Keratinocyte (primary cell): ENCODE measurements at regions not wholly inside any gene's neighbourhood (a gene's known extent, or its start where the extent isn't known, plus 50 kb on each side); places are given as distances from the start of the nearest gene placed in this dataset.

ENCODE experiments used
- DNase-seq: peaks from one replicate; pipeline ENCODE4 v3.0.0-alpha.2; 2011; ENCODE audit warnings: low read depth, missing footprints, low spot score
- FAIRE-seq: peaks from 2 replicates; lab custom pipeline; 2011; peaks lifted over from hg19 to GRCh38; lab: Jason Lieb, UNC
- H2AFZ ChIP-seq: 2 replicates; pipeline ENCODE4 v1.6.0; 2012; ENCODE audit warnings: low read length, control low read depth, inconsistent platforms; ENCODE audit not compliant: control insufficient read depth
- H3K27ac ChIP-seq: 2 replicates; pipeline ENCODE4 v1.5.1; 2011; ENCODE audit warnings: low read length; ENCODE audit not compliant: control insufficient read depth, insufficient read depth
- H3K27me3 ChIP-seq: 3 replicates; pipeline ENCODE4 v1.6.0; 2011; ENCODE audit warnings: low read length; ENCODE audit not compliant: control insufficient read depth, insufficient read depth; ENCODE audit errors: extremely low read depth
- H3K36me3 ChIP-seq, 2 experiments: 2 replicates in 1 of 2; 3 replicates in 1 of 2; pipeline ENCODE4 v1.5.1; 2011; ENCODE audit warnings: low read length in 2 of 2, mild to moderate bottlenecking in 1 of 2; ENCODE audit not compliant: control insufficient read depth in 2 of 2, insufficient read depth in 2 of 2; ENCODE audit errors: extremely low read depth in 1 of 2
- H3K4me1 ChIP-seq: 3 replicates; pipeline ENCODE4 v1.5.1; 2011; ENCODE audit warnings: low read length; ENCODE audit not compliant: control insufficient read depth, insufficient read depth; ENCODE audit errors: extremely low read depth
- H3K4me2 ChIP-seq: 3 replicates; pipeline ENCODE4 v1.6.0; 2011; ENCODE audit warnings: low read depth, low read length; ENCODE audit not compliant: control insufficient read depth, insufficient read depth; ENCODE audit errors: extremely low read depth
- H3K4me3 ChIP-seq, 3 experiments: fragments of 200-600 bp in 1 of 3; sonication (generic) in 1 of 3; 2 replicates in 2 of 3; 3 replicates in 1 of 3; pipeline ENCODE4 v1.5.1; 2011 to 2016; ENCODE audit warnings: low read length in 3 of 3, mild to moderate bottlenecking in 3 of 3, control low read depth in 2 of 3, inconsistent platforms in 1 of 3, low read depth in 1 of 3, mixed read lengths in 1 of 3, mixed run types in 1 of 3, moderate library complexity in 1 of 3; ENCODE audit not compliant: control insufficient read depth in 2 of 3, insufficient read depth in 2 of 3; ENCODE audit errors: extremely low read depth in 1 of 3
- H3K79me2 ChIP-seq: 2 replicates; pipeline ENCODE4 v1.6.0; 2012; ENCODE audit warnings: low read length; ENCODE audit not compliant: control insufficient read depth, insufficient read depth
- H3K9ac ChIP-seq: 3 replicates; pipeline ENCODE4 v1.6.0; 2011; ENCODE audit warnings: low read length; ENCODE audit not compliant: control insufficient read depth, insufficient read depth; ENCODE audit errors: extremely low read depth
- H3K9me1 ChIP-seq: 3 replicates; pipeline ENCODE4 v1.6.0; 2011; ENCODE audit warnings: low read length; ENCODE audit not compliant: control insufficient read depth, insufficient read depth; ENCODE audit errors: extremely low read depth
- H3K9me3 ChIP-seq: 2 replicates; pipeline ENCODE4 v1.5.1; 2012; ENCODE audit warnings: low read depth, low read length; ENCODE audit not compliant: control insufficient read depth
- H4K20me1 ChIP-seq: 3 replicates; pipeline ENCODE4 v1.6.0; 2011; ENCODE audit warnings: low read length; ENCODE audit not compliant: control insufficient read depth, insufficient read depth; ENCODE audit errors: extremely low read depth
- EZH2 ChIP-seq: IDR thresholded peaks from one replicate; pipeline ENCODE4 v1.6.1; 2012; ENCODE audit warnings: inconsistent platforms, mild to moderate bottlenecking, low read length, moderate library complexity
- dilution Hi-C: fragments of 300-500 bp; cut with MboI; formaldehyde crosslinking; loops from one replicate; pipeline ENCODE4 v1.7.0; 2020; ENCODE audit warnings: low sequenced_read_pairs; ENCODE audit not compliant: extremely low pct_ligation_motif_present
- TF ChIP-seq, protein P1 (sequence below), 3 experiments: IDR thresholded peaks in 1 of 3; conservative IDR thresholded peaks in 1 of 3; optimal IDR thresholded peaks in 1 of 3; 2 replicates in 2 of 3; 3 replicates in 1 of 3; pipeline versions ENCODE3 to v1.5.1; 2011; ENCODE audit warnings: low read length in 3 of 3, mild to moderate bottlenecking in 3 of 3, moderate library complexity in 2 of 3, control low read depth in 1 of 3, inconsistent platforms in 1 of 3; ENCODE audit not compliant: insufficient read depth in 2 of 3; ENCODE audit errors: extremely low read depth in 1 of 3

DNA sequence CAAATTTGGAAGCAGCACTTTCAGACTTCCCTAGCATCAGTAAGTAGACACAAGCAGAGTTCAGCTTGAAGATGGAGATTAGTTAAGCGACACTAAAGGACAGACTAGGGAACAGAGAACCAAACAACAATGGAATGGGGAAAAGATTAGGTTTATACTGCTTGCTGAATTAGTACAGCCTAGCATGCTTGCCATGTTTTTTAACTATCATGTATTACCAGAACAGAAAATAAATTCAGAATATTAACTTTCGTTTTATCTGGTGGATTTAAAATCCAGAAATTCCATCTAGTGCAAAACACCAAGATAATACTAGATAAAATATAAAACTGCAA is 451.5 kb upstream of the SLC10A2 start:
- Histone ChIP-seq H3K4me2 (no peak overlapping the region), H3K9ac (no peak overlapping the region), H3K36me3 (no peaks in the 10 kb centered on the region), H3K4me1 (no peaks in the 10 kb centered on the region), H3K27ac (no peak overlapping the region), H3K79me2 (no peaks in the 10 kb centered on the region), H3K9me3 (no peaks in the 10 kb centered on the region), H2AFZ (no peak overlapping the region), H3K4me3 (no peak overlapping the region), H3K27me3 (no peaks in the 10 kb centered on the region), H3K9me1 (no peaks in the 10 kb centered on the region), H4K20me1 (no peaks in the 10 kb centered on the region)
- no peak for TF ChIP-seq EZH2
- TF ChIP-seq, protein P1, sequence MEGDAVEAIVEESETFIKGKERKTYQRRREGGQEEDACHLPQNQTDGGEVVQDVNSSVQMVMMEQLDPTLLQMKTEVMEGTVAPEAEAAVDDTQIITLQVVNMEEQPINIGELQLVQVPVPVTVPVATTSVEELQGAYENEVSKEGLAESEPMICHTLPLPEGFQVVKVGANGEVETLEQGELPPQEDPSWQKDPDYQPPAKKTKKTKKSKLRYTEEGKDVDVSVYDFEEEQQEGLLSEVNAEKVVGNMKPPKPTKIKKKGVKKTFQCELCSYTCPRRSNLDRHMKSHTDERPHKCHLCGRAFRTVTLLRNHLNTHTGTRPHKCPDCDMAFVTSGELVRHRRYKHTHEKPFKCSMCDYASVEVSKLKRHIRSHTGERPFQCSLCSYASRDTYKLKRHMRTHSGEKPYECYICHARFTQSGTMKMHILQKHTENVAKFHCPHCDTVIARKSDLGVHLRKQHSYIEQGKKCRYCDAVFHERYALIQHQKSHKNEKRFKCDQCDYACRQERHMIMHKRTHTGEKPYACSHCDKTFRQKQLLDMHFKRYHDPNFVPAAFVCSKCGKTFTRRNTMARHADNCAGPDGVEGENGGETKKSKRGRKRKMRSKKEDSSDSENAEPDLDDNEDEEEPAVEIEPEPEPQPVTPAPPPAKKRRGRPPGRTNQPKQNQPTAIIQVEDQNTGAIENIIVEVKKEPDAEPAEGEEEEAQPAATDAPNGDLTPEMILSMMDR (optimal IDR thresholded peaks at IDR 0.05 in 1 of 3, IDR thresholded peaks at IDR 0.05 in 1 of 3, conservative IDR thresholded peaks at IDR 0.05 in 1 of 3; ENCODE audit: extremely low read depth in 1 of 3, insufficient read depth in 2 of 3, low read length in 3 of 3) = no peak
- dilution Hi-C loops = no loop called here
- FAIRE-seq (no peak), DNase-seq (no peak)

DNA sequence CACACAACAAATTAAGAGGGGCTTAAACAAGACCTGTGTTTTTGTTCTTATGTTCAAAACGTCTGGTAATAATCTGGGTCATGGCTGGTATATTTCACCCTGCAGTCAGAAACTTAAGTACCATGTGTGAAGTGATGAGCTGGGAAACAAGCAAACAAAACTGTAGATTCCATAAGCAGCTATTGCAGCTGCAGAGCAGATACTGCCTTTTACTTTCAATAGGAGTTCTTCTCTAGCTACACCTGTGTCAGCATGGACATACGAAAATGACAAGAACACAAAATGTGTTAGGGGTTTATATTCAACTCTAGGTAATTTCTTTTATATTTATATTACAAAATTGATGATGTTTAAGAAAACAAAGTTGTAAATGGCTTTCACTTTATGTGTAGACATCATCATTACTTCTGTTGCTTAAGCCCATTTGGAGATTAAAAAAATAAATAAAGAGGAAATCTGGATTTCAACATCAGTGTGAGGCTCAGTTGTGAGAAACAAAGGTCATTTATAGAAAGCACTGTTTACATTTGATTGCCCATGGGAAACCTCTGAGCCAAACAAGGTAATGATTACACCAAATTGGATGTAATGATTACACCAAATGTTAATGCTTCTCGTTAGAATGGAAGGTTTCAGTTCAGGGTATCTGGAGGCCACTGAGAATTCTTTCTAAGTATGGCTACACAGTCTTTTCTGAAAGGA is 451.0 kb upstream of the SLC10A2 start:
- no peaks in the 10 kb centered on the region for H3K27me3 ChIP-seq
- H3K36me3 ChIP-seq = no peaks in the 10 kb centered on the region
- no peak overlapping the region for H3K4me2 ChIP-seq
- no peak for DNase-seq
- TF ChIP-seq, protein P1 (optimal IDR thresholded peaks at IDR 0.05 in 1 of 3, IDR thresholded peaks at IDR 0.05 in 1 of 3, conservative IDR thresholded peaks at IDR 0.05 in 1 of 3; ENCODE audit: extremely low read depth in 1 of 3, insufficient read depth in 2 of 3, low read length in 3 of 3) = no peak
- no peak for TF ChIP-seq EZH2
- no peaks in the 10 kb centered on the region for H3K9me1 ChIP-seq
- no peak overlapping the region for H3K4me3 ChIP-seq
- H3K9me3 ChIP-seq = no peaks in the 10 kb centered on the region
- no peak for FAIRE-seq
- H3K27ac ChIP-seq = no peak overlapping the region
- dilution Hi-C loops = no loop called here
- no peak overlapping the region for H3K9ac ChIP-seq
- H2AFZ ChIP-seq = no peak overlapping the region
- H3K4me1 ChIP-seq = no peaks in the 10 kb centered on the region
- H4K20me1 ChIP-seq = no peaks in the 10 kb centered on the region
- no peaks in the 10 kb centered on the region for H3K79me2 ChIP-seq
